ENCODE measurements at regions not wholly inside any gene's neighbourhood (a gene's known extent, or its start where the extent isn't known, plus 50 kb on each side); places are given as distances from the start of the nearest gene placed in this dataset.

GRCh38 chr9:78811622-78812276 is 514.8 kb downstream of the PSAT1 start:
- Histone ChIP-seq H3K9ac (ENCODE audit: low read depth, low read length) (no peak overlapping the region), H3K36me3 (ENCODE audit: control insufficient read depth, insufficient read depth, low read length) (no peaks in the 10 kb centered on the region), H3K4me1 (ENCODE audit: control insufficient read depth, insufficient read depth, low read length) (no peaks in the 10 kb centered on the region), H3K9me3 (ENCODE audit: control insufficient read depth, insufficient read depth, low read length) (no peaks in the 10 kb centered on the region), H3K27me3 (ENCODE audit: control insufficient read depth, insufficient read depth, low read length) (no peaks in the 10 kb centered on the region), H3K4me3 (ENCODE audit: low read depth, low read length) (no peak overlapping the region), H3K27ac (ENCODE audit: low read depth, low read length) (no peak overlapping the region)

GRCh38 chr9:78812665-78813064 is 515.7 kb downstream of the PSAT1 start:
- Histone ChIP-seq H3K4me1 (ENCODE audit: control insufficient read depth, insufficient read depth, low read length) (no peaks in the 10 kb centered on the region), H3K9ac (ENCODE audit: low read depth, low read length) (no peak overlapping the region)

GRCh38 chr9:78813602-78814180 is 516.8 kb downstream of the PSAT1 start:
- H3K27me3 ChIP-seq (ENCODE audit: control insufficient read depth, insufficient read depth, low read length) = no peaks in the 10 kb centered on the region
- no peaks in the 10 kb centered on the region for H3K36me3 ChIP-seq (ENCODE audit: control insufficient read depth, insufficient read depth, low read length)
- H3K4me1 ChIP-seq (ENCODE audit: control insufficient read depth, insufficient read depth, low read length) = no peaks in the 10 kb centered on the region
- no peak overlapping the region for H3K4me3 ChIP-seq (ENCODE audit: low read depth, low read length)
- no peaks in the 10 kb centered on the region for H3K9me3 ChIP-seq (ENCODE audit: control insufficient read depth, insufficient read depth, low read length)
- no peak overlapping the region for H3K9ac ChIP-seq (ENCODE audit: low read depth, low read length)
- H3K27ac ChIP-seq (ENCODE audit: low read depth, low read length) = no peak overlapping the region

More at GRCh38 chr9:78812665-78813064, 515.7 kb downstream of the PSAT1 start:
- no peaks in the 10 kb centered on the region for H3K9me3 ChIP-seq (ENCODE audit: control insufficient read depth, insufficient read depth, low read length)
- no peaks in the 10 kb centered on the region for H3K27me3 ChIP-seq (ENCODE audit: control insufficient read depth, insufficient read depth, low read length)
- no peaks in the 10 kb centered on the region for H3K36me3 ChIP-seq (ENCODE audit: control insufficient read depth, insufficient read depth, low read length)
- no peak overlapping the region for H3K27ac ChIP-seq (ENCODE audit: low read depth, low read length)
- H3K4me3 ChIP-seq (ENCODE audit: low read depth, low read length) = no peak overlapping the region

GRCh38 chr9:78821126-78821822 is 524.3 kb downstream of the PSAT1 start:
- H3K4me1 ChIP-seq (ENCODE audit: control insufficient read depth, insufficient read depth, low read length) = no peaks in the 10 kb centered on the region
- no peak overlapping the region for H3K4me3 ChIP-seq (ENCODE audit: low read depth, low read length)
- no peak overlapping the region for H3K27ac ChIP-seq (ENCODE audit: low read depth, low read length)
- no peaks in the 10 kb centered on the region for H3K36me3 ChIP-seq (ENCODE audit: control insufficient read depth, insufficient read depth, low read length)
- H3K27me3 ChIP-seq (ENCODE audit: control insufficient read depth, insufficient read depth, low read length) = no peaks in the 10 kb centered on the region
- no peaks in the 10 kb centered on the region for H3K9me3 ChIP-seq (ENCODE audit: control insufficient read depth, insufficient read depth, low read length)
- no peak overlapping the region for H3K9ac ChIP-seq (ENCODE audit: low read depth, low read length)

GRCh38 chr9:78826527-78826926 is 529.6 kb downstream of the PSAT1 start:
- Histone ChIP-seq H3K27ac (ENCODE audit: low read depth, low read length) (no peak overlapping the region), H3K9me3 (ENCODE audit: control insufficient read depth, insufficient read depth, low read length) (no peaks in the 10 kb centered on the region), H3K4me3 (ENCODE audit: low read depth, low read length) (no peak overlapping the region), H3K27me3 (ENCODE audit: control insufficient read depth, insufficient read depth, low read length) (no peaks in the 10 kb centered on the region), H3K4me1 (ENCODE audit: control insufficient read depth, insufficient read depth, low read length) (no peaks in the 10 kb centered on the region), H3K36me3 (ENCODE audit: control insufficient read depth, insufficient read depth, low read length) (no peaks in the 10 kb centered on the region), H3K9ac (ENCODE audit: low read depth, low read length) (no peak overlapping the region)

- no peak overlapping the region for H3K4me3 ChIP-seq (ENCODE audit: low read depth, low read length)
Measured at GRCh38 chr9:78828521-78828920, 531.6 kb downstream of the PSAT1 start.

GRCh38 chr9:78830301-78830700 is 533.4 kb downstream of the PSAT1 start:
- H3K4me1 ChIP-seq (ENCODE audit: control insufficient read depth, insufficient read depth, low read length) = no peaks in the 10 kb centered on the region
- no peaks in the 10 kb centered on the region for H3K36me3 ChIP-seq (ENCODE audit: control insufficient read depth, insufficient read depth, low read length)
- H3K9ac ChIP-seq (ENCODE audit: low read depth, low read length) = no peak overlapping the region
- no peak overlapping the region for H3K4me3 ChIP-seq (ENCODE audit: low read depth, low read length)
- H3K27ac ChIP-seq (ENCODE audit: low read depth, low read length) = no peak overlapping the region
- H3K27me3 ChIP-seq (ENCODE audit: control insufficient read depth, insufficient read depth, low read length) = no peaks in the 10 kb centered on the region
- H3K9me3 ChIP-seq (ENCODE audit: control insufficient read depth, insufficient read depth, low read length) = no peaks in the 10 kb centered on the region

More at GRCh38 chr9:78828521-78828920, 531.6 kb downstream of the PSAT1 start:
- H3K27ac ChIP-seq (ENCODE audit: low read depth, low read length) = no peak overlapping the region
- H3K36me3 ChIP-seq (ENCODE audit: control insufficient read depth, insufficient read depth, low read length) = no peaks in the 10 kb centered on the region
- no peak overlapping the region for H3K9ac ChIP-seq (ENCODE audit: low read depth, low read length)
- H3K4me1 ChIP-seq (ENCODE audit: control insufficient read depth, insufficient read depth, low read length) = no peaks in the 10 kb centered on the region
- no peaks in the 10 kb centered on the region for H3K9me3 ChIP-seq (ENCODE audit: control insufficient read depth, insufficient read depth, low read length)
- no peaks in the 10 kb centered on the region for H3K27me3 ChIP-seq (ENCODE audit: control insufficient read depth, insufficient read depth, low read length)

- no peak overlapping the region for H3K9ac ChIP-seq (ENCODE audit: low read depth, low read length)
- no peaks in the 10 kb centered on the region for H3K27me3 ChIP-seq (ENCODE audit: control insufficient read depth, insufficient read depth, low read length)
- H3K9me3 ChIP-seq (ENCODE audit: control insufficient read depth, insufficient read depth, low read length) = no peaks in the 10 kb centered on the region
- H3K4me3 ChIP-seq (ENCODE audit: low read depth, low read length) = no peak overlapping the region
- H3K27ac ChIP-seq (ENCODE audit: low read depth, low read length) = no peak overlapping the region
- no peaks in the 10 kb centered on the region for H3K4me1 ChIP-seq (ENCODE audit: control insufficient read depth, insufficient read depth, low read length)
- H3K36me3 ChIP-seq (ENCODE audit: control insufficient read depth, insufficient read depth, low read length) = no peaks in the 10 kb centered on the region
Measured at GRCh38 chr9:78831726-78832125, 534.8 kb downstream of the PSAT1 start.

- Histone ChIP-seq H3K4me3 (ENCODE audit: low read depth, low read length) (no peak overlapping the region), H3K27me3 (ENCODE audit: control insufficient read depth, insufficient read depth, low read length) (no peaks in the 10 kb centered on the region), H3K9ac (ENCODE audit: low read depth, low read length) (no peak overlapping the region), H3K27ac (ENCODE audit: low read depth, low read length) (no peak overlapping the region), H3K9me3 (ENCODE audit: control insufficient read depth, insufficient read depth, low read length) (no peaks in the 10 kb centered on the region), H3K4me1 (ENCODE audit: control insufficient read depth, insufficient read depth, low read length) (no peaks in the 10 kb centered on the region), H3K36me3 (ENCODE audit: control insufficient read depth, insufficient read depth, low read length) (no peaks in the 10 kb centered on the region)
Measured at GRCh38 chr9:78835928-78836450, 539.1 kb downstream of the PSAT1 start.

- no peak overlapping the region for H3K27ac ChIP-seq (ENCODE audit: low read depth, low read length)
- no peaks in the 10 kb centered on the region for H3K9me3 ChIP-seq (ENCODE audit: control insufficient read depth, insufficient read depth, low read length)
- no peak overlapping the region for H3K4me3 ChIP-seq (ENCODE audit: low read depth, low read length)
- no peaks in the 10 kb centered on the region for H3K4me1 ChIP-seq (ENCODE audit: control insufficient read depth, insufficient read depth, low read length)
- no peak overlapping the region for H3K9ac ChIP-seq (ENCODE audit: low read depth, low read length)
- no peaks in the 10 kb centered on the region for H3K27me3 ChIP-seq (ENCODE audit: control insufficient read depth, insufficient read depth, low read length)
- no peaks in the 10 kb centered on the region for H3K36me3 ChIP-seq (ENCODE audit: control insufficient read depth, insufficient read depth, low read length)
Measured at GRCh38 chr9:78839252-78839651, 542.3 kb downstream of the PSAT1 start.

- H3K4me1 ChIP-seq (ENCODE audit: control insufficient read depth, insufficient read depth, low read length) = no peaks in the 10 kb centered on the region
- no peaks in the 10 kb centered on the region for H3K27me3 ChIP-seq (ENCODE audit: control insufficient read depth, insufficient read depth, low read length)
- no peaks in the 10 kb centered on the region for H3K36me3 ChIP-seq (ENCODE audit: control insufficient read depth, insufficient read depth, low read length)
- H3K27ac ChIP-seq (ENCODE audit: low read depth, low read length) = no peak overlapping the region
- H3K9me3 ChIP-seq (ENCODE audit: control insufficient read depth, insufficient read depth, low read length) = no peaks in the 10 kb centered on the region
- no peak overlapping the region for H3K4me3 ChIP-seq (ENCODE audit: low read depth, low read length)
- H3K9ac ChIP-seq (ENCODE audit: low read depth, low read length) = no peak overlapping the region
Measured at GRCh38 chr9:78848061-78848460, 551.1 kb downstream of the PSAT1 start.

Data from HUES48 (cell line).